GM12892 (cell line): ENCODE measurements at regions not wholly inside any gene's neighbourhood (a gene's known extent, or its start where the extent isn't known, plus 50 kb on each side); places are given as distances from the start of the nearest gene placed in this dataset.
"Not testable (repeated sequence)": the region's sequence is repeated elsewhere in the genome, so short reads cannot be mapped to it uniquely, and the experiment has no call there.

Experiments used
- DNase-seq: peaks from one replicate; pipeline ENCODE4 v3.0.0; 2011; ENCODE audit not compliant: insufficient read length
- FAIRE-seq: peaks from 2 replicates; lab custom pipeline; 2011; peaks lifted over from hg19 to GRCh38; lab: Jason Lieb, UNC
- POLR2A ChIP-seq: IDR thresholded peaks from 2 replicates; pipeline ENCODE4 v1.6.1; 2011; ENCODE audit warnings: low read depth, low read length, control low read depth
- POLR2AphosphoS5 ChIP-seq: IDR thresholded peaks from 2 replicates; pipeline ENCODE4 v1.6.1; 2011; ENCODE audit warnings: low read depth, low read length, control low read depth
- TAF1 ChIP-seq: IDR thresholded peaks from 2 replicates; pipeline ENCODE4 v1.6.1; 2011; ENCODE audit warnings: low read depth, mild to moderate bottlenecking, control low read depth, low read length, borderline replicate concordance

DNA sequence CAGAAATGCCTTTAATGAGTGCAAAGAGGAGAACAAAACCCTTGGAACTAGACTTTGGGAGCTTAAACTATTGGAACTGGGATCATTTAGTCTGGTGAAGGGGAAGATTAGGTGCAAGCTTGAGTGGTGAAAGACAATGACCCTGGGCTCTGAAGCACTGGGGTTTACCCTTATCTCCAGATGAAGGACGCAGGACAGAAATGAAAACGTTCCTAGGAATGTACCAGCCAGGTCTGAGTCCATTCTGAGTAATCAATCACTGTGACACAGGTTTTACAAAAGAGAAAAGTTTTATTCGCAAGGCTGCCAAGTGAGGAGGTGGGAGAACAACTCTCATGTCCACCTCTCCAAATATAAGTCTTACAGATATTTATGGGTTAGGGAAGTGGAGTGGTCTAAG, 249.1 kb downstream of the LRIG3 start:
- no peak for FAIRE-seq

DNA sequence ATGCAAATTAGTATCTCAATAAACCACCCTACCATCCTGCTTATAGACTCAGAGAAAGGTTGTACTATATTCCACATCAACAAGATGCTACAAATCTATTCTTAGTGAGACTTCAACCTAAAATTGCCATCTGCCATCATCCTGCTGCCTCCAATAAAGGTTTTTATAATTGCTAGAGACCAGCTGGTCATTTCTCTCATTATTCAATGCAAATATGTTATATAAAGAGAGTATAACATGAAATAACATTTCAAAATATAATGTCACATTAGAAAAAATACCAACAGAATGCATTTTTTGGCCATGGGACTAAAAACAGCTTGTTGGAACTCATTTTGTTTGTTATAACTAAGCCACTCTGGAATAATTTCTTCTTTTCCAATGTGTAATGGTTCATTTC, 247.3 kb downstream of the LRIG3 start:
- TF ChIP-seq POLR2AphosphoS5, result no peak
- TF ChIP-seq POLR2A, result no peak
- no peak for TF ChIP-seq TAF1
- FAIRE-seq, result no peak
- DNase-seq, result no peak

More for the DNA sequence above, 249.1 kb downstream of the LRIG3 start:
- no peak for TF ChIP-seq POLR2A
- no peak for TF ChIP-seq POLR2AphosphoS5
- no peak for TF ChIP-seq TAF1
- no peak for DNase-seq

DNA sequence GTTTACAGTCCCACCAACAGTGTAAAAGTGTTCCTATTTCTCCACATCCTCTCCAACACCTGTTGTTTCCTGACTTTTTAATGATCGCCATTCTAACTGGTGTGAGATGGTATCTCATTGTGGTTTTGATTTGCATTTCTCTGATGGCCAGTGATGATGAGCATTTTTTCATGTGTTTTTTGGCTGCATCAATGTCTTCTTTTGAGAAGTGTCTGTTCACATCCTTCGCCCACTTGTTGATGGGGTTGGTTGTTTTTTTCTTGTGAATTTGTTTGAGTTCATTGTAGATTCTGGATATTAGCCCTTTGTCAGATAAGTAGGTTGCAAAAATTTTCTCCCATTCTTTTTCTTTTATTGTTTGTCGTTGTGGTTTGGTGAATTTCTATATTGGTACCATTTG, 242.5 kb downstream of the LRIG3 start:
- not testable (repeated sequence) for DNase-seq, FAIRE-seq

DNA sequence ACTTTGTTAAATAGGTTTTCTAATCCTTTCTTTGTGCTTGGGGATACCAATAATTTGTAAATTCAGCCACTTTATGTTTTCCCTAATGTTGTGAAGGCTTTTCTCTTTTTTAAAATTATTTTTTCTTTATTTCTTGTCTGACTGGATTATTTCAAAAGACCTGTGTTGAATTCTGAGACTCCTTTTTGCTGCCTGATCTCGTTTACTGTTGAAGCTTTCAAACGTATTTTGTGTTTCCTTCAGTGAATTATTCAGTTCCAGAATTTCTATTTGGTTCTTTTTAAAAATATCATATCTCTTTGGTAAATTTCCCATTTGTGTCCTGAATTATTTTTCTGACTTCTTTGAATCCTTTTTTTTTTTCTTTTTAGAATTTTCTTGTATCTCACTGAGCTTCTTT, 241.6 kb downstream of the LRIG3 start:
- TF ChIP-seq POLR2AphosphoS5 (no peak), POLR2A (no peak), TAF1 (no peak)
- FAIRE-seq (no peak), DNase-seq (no peak)

DNA sequence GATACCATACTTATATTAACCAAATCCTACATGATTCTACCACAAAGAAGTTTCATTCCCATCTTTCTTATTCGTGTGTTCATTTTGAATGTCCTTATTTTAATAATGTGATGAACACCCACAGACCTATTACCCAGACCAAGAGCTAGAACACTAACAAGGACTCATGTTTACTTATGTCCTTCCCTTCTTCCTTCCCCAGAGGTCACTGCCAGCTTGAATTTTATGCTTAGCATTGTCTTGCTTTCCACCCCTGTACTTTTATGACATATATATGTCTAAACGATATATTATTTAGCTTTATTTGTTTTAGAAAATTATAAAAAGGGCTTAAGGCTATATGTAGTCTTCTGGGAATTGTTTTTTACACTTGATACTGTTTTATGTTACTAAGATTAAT, 238.6 kb downstream of the LRIG3 start:
- TF ChIP-seq POLR2A, result no peak
- no peak for TF ChIP-seq TAF1
- no peak for TF ChIP-seq POLR2AphosphoS5
- DNase-seq (no peak), FAIRE-seq (no peak)

DNA sequence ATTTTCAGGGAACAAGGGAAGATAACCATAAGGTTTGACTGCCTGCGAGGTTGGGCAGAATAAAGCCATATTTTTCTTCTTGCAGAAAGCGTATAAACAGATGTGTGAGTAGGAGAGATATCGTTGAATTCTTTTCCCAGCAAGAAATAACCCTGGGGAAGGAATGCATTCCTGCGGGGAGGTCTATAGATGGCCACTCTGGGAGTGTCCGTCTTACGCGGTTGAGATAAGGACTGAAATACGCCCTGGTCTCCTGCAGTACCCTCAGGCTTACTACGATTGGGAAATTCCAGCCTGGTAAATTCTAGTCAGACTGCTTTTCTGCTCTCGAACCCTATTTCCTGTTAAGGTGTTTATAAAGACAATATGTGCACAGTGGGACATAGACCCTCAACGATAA, 225.0 kb downstream of the LRIG3 start:
- TF ChIP-seq TAF1 (no peak), POLR2AphosphoS5 (no peak), POLR2A (no peak)
- FAIRE-seq, result no peak
- no peak for DNase-seq

DNA sequence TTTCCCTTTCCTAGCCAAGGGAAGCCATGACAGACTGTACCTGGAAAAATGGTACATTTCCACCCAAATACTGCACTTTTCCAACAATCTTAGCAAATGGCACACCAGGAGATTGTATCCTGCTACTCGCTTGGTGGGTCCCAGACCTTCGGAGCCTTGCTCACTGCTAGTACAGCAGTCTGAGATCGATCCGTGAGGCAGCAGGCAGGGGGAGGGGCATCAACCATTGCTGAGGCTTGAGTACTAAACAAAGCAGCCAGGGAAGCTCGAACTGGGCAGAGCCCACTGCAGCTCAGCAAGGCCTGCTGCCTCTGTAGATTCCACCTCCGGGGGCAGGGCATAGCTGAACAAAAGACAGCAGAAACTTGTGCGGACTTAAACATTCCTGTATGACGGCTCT, 218.8 kb downstream of the LRIG3 start:
- FAIRE-seq (no peak), DNase-seq (no peak)
- TF ChIP-seq POLR2AphosphoS5, result no peak
- TF ChIP-seq TAF1, result no peak
- TF ChIP-seq POLR2A, result no peak

DNA sequence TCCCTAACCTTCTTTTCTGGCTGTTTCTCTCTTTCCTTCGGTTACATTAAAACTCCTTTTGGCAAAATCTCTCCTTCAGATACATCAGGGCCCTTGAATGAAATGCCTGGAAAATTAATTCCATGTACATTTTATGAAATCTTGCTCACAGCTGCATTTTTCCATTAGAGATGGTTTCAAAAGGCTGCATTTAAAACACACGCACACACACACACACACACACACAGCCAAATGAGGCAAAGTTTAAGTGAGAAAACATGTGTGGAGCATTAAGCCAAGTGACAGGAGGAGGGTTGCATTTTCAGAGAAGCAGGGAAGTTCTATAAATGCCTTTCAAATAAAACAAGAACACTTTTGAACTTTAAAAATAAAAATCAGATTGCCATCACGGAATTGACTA, 216.4 kb downstream of the LRIG3 start:
- DNase-seq (no peak), FAIRE-seq (no peak)
- TF ChIP-seq POLR2AphosphoS5, result no peak
- TF ChIP-seq TAF1, result no peak
- no peak for TF ChIP-seq POLR2A

DNA sequence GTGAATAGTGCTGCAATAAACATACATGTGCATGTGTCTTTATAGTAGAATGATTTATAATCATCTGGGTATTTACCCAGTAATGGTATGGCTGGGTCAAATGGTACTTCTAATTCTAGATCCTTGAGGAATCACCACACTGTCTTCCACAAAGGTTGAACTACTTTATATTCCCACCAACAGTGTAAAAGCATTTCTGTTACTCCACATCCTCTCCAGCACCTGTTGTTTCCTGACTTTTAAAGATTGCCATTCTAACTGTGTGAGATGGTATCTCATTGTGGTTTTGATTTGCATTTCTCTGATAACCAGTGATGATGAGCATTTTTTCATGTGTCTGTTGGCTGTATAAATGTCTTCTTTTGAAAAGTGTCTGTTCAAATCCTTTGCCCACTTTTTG, 215.5 kb downstream of the LRIG3 start:
- DNase-seq, FAIRE-seq: not testable (repeated sequence)

DNA sequence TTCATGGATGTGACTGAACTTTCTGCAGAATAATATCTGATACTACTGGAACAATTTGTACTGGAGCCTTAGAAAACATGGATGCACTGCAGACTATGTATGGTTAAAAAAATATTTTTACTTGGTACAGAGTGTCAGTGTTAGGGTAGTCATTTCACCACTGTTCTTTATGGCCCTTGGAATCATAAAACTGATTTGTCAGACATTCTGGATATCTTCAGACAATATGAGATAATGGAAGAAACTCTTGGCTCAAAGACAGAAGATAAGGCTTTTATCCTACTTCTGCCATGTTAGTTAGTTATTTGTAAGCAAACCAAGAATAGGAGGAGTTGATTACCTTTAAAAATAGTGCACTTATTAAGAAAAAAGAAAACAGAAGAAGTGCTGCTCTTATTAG, 209.4 kb downstream of the LRIG3 start:
- TF ChIP-seq TAF1 (no peak), POLR2AphosphoS5 (no peak), POLR2A (no peak)
- DNase-seq (no peak), FAIRE-seq (no peak)

DNA sequence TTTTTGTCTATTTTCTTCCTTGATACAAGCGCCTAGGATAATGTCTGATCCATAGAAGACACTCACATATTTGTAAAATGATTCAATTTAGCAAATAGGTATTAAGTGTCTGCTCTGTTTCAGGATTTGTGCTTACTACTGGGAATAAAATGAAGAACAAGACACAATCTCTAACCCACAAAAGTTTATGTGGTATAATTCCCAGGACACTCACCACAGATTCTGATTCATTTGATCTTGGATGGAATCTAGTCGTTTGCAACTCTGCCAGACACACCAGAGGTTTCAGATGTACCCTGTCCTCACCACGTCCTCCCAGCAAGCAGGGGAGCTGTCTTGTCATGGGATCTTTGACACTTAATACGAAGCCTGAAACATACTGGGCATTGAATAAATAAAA, 208.3 kb downstream of the LRIG3 start:
- no peak for TF ChIP-seq TAF1
- TF ChIP-seq POLR2A, result no peak
- no peak for TF ChIP-seq POLR2AphosphoS5
- no peak for DNase-seq

DNA sequence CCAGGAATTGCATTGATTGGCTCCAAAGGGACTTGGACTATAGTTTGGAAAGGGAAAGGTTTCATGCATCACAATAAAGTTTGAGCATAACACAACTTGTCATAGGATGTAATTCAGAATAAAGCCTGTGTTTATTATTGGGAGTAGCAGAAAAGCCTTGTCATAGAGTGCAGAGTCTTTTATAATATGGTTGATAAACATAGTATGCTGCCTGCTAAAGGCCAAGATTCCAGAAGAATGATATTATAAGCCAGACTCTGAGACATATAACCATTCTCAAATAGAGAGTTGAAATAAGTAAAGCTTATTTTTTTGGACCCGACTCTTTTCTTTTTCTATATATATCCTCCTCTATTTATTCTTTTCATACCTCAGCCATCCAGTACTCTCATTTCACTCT, 207.3 kb downstream of the LRIG3 start:
- FAIRE-seq, result no peak
- DNase-seq, result no peak
- TF ChIP-seq TAF1 (no peak), POLR2A (no peak), POLR2AphosphoS5 (no peak)

More for the DNA sequence above, 208.3 kb downstream of the LRIG3 start:
- FAIRE-seq, result no peak

DNA sequence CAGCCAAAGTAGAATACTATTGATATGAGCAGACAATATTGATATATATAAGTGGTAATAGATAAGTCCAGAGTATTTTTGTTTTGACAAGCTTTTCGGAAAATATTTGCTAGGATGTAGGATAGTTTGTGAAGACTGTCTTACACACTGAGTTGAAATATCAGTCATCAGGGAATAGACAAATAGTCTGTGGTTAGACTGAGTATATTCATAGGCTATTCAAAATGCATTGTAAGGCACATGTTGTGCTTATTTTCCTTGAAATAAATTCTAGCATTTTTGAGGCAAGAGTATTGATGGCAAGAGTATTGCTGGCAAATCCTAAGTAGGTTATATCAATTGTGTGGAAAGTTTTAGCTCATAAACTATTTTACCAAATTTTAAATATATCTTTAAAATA, 201.1 kb downstream of the LRIG3 start:
- DNase-seq (no peak), FAIRE-seq (no peak)
- TF ChIP-seq POLR2AphosphoS5 (no peak), TAF1 (no peak), POLR2A (no peak)

DNA sequence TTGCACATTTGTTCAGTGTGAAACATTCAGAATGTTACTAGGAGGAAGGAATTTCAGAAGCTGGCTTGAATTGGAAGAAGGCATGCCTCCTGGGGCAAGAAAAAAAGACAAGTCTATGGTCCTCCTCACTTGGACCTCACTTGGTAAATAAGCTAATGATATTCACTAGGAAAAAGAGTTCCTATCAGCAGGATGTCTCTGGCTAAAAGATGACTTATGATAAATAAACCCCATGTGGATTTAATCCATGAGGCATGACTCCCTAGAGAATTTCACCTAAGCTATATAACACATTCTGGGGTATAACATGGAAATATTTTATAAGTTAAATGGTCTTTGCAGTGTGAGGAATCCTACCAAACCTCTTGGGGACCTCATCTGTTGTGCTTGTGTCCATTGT, 199.9 kb downstream of the LRIG3 start:
- TF ChIP-seq TAF1 (no peak), POLR2A (no peak), POLR2AphosphoS5 (no peak)
- no peak for FAIRE-seq
- DNase-seq, result no peak
